ENCODE measurements at regions not wholly inside any gene's neighbourhood (a gene's known extent, or its start where the extent isn't known, plus 50 kb on each side); places are given as distances from the start of the nearest gene placed in this dataset.

DNA sequence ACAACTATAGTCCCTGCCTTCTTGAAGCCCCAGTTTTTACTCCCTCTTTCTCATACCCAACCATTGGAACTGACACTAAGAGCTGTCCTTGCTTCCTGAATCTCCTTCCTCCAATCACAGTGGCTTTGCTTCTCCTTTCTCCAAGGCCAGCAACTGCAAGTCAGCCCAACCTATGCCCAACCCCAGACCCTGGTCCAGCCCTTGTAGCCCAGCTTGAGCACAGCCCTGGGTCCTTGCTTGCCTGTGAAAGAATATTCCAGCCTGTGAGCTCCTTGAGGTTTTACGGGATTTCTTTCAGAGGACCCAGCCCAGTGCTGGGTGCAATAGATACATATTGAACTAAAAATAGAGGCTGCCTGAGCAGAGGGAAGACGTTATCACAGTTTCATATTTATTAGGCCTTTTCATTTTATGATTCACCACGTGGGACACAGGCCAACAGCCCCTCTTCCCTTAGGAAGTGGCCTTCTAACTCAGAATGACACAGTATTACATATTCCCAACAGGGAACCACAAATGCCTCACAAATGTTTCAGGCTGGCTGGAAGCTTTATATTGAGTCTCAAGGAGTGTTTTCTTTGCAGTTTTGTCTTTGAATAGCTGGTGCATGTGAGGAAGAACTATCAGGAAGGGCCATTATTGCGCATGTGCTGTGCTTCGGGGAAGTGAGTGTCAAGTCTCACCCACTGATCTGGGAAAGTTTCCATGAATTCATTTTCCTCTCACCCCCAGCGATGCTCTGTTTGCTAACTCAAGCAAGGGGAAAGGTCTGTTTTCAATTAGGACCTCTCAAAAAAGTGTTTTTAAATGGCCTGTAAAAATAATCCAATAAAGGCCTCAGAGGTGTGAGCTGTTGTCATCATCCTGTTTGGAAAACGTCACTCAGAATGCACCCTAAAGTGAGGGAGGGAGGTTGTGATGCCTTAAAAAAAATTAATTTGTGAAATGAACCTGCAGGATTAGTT lies 92.3 kb upstream of the NFIA start:
- TF ChIP-seq, protein P1, sequence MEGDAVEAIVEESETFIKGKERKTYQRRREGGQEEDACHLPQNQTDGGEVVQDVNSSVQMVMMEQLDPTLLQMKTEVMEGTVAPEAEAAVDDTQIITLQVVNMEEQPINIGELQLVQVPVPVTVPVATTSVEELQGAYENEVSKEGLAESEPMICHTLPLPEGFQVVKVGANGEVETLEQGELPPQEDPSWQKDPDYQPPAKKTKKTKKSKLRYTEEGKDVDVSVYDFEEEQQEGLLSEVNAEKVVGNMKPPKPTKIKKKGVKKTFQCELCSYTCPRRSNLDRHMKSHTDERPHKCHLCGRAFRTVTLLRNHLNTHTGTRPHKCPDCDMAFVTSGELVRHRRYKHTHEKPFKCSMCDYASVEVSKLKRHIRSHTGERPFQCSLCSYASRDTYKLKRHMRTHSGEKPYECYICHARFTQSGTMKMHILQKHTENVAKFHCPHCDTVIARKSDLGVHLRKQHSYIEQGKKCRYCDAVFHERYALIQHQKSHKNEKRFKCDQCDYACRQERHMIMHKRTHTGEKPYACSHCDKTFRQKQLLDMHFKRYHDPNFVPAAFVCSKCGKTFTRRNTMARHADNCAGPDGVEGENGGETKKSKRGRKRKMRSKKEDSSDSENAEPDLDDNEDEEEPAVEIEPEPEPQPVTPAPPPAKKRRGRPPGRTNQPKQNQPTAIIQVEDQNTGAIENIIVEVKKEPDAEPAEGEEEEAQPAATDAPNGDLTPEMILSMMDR (conservative IDR thresholded peaks at IDR 0.05): no peak
- no peak for TF ChIP-seq EZH2 (IDR thresholded peaks at IDR 0.05; ENCODE audit: low read depth)
